ENCODE measurements at regions not wholly inside any gene's neighbourhood (a gene's known extent, or its start where the extent isn't known, plus 50 kb on each side); places are given as distances from the start of the nearest gene placed in this dataset.

DNA sequence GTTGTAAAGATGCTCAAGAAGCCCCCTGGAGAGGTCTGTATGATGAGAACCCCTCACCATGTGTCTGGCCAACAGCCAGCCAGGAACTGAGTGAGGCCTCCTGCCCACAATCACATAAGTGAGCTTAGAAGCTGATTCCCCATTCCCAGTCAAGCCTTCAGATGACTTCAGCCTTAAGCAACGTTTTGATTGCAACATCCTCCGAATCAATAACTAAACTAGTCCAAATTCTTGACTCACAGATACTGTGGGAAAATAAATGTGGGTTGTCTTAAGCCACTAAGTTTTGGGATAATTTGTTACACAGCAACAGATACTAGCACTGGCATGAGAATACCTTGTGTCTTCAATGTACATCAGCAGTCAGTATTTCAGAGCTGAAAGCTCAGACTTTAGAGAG, 54.5 kb upstream of the HS3ST4 start:
- TF ChIP-seq CREM (CRISPR knock-in tag; IDR thresholded peaks at IDR 0.05): no peak
- TF ChIP-seq ZBTB43 (CRISPR knock-in tag; IDR thresholded peaks at IDR 0.05): no peak
- no peaks in the 10 kb centered on the region for H3K36me3 Mint-ChIP-seq
- peaks cover 3% of the 10 kb centered on the region for H3K4me1 Mint-ChIP-seq
- no peak overlapping the region for H3K4me3 Mint-ChIP-seq
- H3K27me3 Mint-ChIP-seq (ENCODE audit: low read depth): no peaks in the 10 kb centered on the region; the same call in 1 of the 2 replicates
- H3K27ac Mint-ChIP-seq: no peak overlapping the region
- ATAC-seq (no peak), DNase-seq (ENCODE audit: low spot score) (no peak)
- H3K9me3 Mint-ChIP-seq: peaks cover 7% of the 10 kb centered on the region; the same call in 1 of the 2 replicates
- ChIA-PET POLR2A (no interaction called here), CTCF (interaction anchor here (0.7 kb wide), 1 partner anchor 1872 kb away, joined by 3 read pairs; no protein-coding TSS in a partner anchor)

GRCh38 chr16:25636662-25637061, 55.1 kb upstream of the HS3ST4 start:
- TF ChIP-seq NFE2L1 (CRISPR knock-in tag; IDR thresholded peaks at IDR 0.05): no peak
- no peak for TF ChIP-seq FOXK1 (CRISPR knock-in tag; IDR thresholded peaks at IDR 0.05)
- no peak for TF ChIP-seq RORB (CRISPR knock-in tag; IDR thresholded peaks at IDR 0.05)
- no peak for TF ChIP-seq FOXP1 (CRISPR knock-in tag; IDR thresholded peaks at IDR 0.05; ENCODE audit: borderline replicate concordance)
- no peak for TF ChIP-seq MYBL2 (CRISPR knock-in tag; IDR thresholded peaks at IDR 0.05)
- no peak for TF ChIP-seq ZNF263 (CRISPR knock-in tag; IDR thresholded peaks at IDR 0.05; ENCODE audit: low read depth)
- TF ChIP-seq TCF7 (CRISPR knock-in tag; IDR thresholded peaks at IDR 0.05; ENCODE audit: low read depth): no peak
- TF ChIP-seq, protein P1, sequence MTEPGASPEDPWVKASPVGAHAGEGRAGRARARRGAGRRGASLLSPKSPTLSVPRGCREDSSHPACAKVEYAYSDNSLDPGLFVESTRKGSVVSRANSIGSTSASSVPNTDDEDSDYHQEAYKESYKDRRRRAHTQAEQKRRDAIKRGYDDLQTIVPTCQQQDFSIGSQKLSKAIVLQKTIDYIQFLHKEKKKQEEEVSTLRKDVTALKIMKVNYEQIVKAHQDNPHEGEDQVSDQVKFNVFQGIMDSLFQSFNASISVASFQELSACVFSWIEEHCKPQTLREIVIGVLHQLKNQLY (CRISPR knock-in tag; IDR thresholded peaks at IDR 0.05): no peak
- TF ChIP-seq ZNF219 (CRISPR knock-in tag; IDR thresholded peaks at IDR 0.05; ENCODE audit: borderline replicate concordance): no peak
- TF ChIP-seq, protein P2, sequence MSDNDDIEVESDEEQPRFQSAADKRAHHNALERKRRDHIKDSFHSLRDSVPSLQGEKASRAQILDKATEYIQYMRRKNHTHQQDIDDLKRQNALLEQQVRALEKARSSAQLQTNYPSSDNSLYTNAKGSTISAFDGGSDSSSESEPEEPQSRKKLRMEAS (CRISPR knock-in tag; IDR thresholded peaks at IDR 0.05): no peak
- CTCF ChIA-PET: no interaction called here

GRCh38 chr16:25635454-25635853, 56.3 kb upstream of the HS3ST4 start:
- POLR2A ChIA-PET: no interaction called here
- ATAC-seq: no peak
- TF ChIP-seq ZNF232 (CRISPR knock-in tag; IDR thresholded peaks at IDR 0.05) (no peak), IRF1 (CRISPR knock-in tag; IDR thresholded peaks at IDR 0.05) (no peak), SOX15 (CRISPR knock-in tag; IDR thresholded peaks at IDR 0.05) (no peak), ESRRA (CRISPR knock-in tag; IDR thresholded peaks at IDR 0.05; ENCODE audit: borderline replicate concordance) (no peak), USF2 (CRISPR knock-in tag; IDR thresholded peaks at IDR 0.05) (no peak), JUN (CRISPR knock-in tag; IDR thresholded peaks at IDR 0.05) (no peak), NR3C1 (CRISPR knock-in tag; conservative IDR thresholded peaks at IDR 0.05; ENCODE audit: low read depth) (no peak), MXD4 (CRISPR knock-in tag; IDR thresholded peaks at IDR 0.05; ENCODE audit: borderline replicate concordance) (no peak), FOXK1 (CRISPR knock-in tag; IDR thresholded peaks at IDR 0.05) (no peak), ZNF219 (CRISPR knock-in tag; IDR thresholded peaks at IDR 0.05; ENCODE audit: borderline replicate concordance) (no peak), NFE2L1 (CRISPR knock-in tag; IDR thresholded peaks at IDR 0.05) (no peak), ZNF121 (CRISPR knock-in tag; IDR thresholded peaks at IDR 0.05) (no peak), OVOL2 (CRISPR knock-in tag; IDR thresholded peaks at IDR 0.05; ENCODE audit: borderline replicate concordance) (no peak), TP53 (CRISPR knock-in tag; IDR thresholded peaks at IDR 0.05) (no peak)
- TF ChIP-seq, protein P3, sequence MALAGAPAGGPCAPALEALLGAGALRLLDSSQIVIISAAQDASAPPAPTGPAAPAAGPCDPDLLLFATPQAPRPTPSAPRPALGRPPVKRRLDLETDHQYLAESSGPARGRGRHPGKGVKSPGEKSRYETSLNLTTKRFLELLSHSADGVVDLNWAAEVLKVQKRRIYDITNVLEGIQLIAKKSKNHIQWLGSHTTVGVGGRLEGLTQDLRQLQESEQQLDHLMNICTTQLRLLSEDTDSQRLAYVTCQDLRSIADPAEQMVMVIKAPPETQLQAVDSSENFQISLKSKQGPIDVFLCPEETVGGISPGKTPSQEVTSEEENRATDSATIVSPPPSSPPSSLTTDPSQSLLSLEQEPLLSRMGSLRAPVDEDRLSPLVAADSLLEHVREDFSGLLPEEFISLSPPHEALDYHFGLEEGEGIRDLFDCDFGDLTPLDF (CRISPR knock-in tag; IDR thresholded peaks at IDR 0.05): no peak
- TF ChIP-seq, protein P4, sequence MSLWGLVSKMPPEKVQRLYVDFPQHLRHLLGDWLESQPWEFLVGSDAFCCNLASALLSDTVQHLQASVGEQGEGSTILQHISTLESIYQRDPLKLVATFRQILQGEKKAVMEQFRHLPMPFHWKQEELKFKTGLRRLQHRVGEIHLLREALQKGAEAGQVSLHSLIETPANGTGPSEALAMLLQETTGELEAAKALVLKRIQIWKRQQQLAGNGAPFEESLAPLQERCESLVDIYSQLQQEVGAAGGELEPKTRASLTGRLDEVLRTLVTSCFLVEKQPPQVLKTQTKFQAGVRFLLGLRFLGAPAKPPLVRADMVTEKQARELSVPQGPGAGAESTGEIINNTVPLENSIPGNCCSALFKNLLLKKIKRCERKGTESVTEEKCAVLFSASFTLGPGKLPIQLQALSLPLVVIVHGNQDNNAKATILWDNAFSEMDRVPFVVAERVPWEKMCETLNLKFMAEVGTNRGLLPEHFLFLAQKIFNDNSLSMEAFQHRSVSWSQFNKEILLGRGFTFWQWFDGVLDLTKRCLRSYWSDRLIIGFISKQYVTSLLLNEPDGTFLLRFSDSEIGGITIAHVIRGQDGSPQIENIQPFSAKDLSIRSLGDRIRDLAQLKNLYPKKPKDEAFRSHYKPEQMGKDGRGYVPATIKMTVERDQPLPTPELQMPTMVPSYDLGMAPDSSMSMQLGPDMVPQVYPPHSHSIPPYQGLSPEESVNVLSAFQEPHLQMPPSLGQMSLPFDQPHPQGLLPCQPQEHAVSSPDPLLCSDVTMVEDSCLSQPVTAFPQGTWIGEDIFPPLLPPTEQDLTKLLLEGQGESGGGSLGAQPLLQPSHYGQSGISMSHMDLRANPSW (CRISPR knock-in tag; conservative IDR thresholded peaks at IDR 0.05; ENCODE audit: low read depth): no peak

More at GRCh38 chr16:25636662-25637061, 55.1 kb upstream of the HS3ST4 start:
- DNase-seq (ENCODE audit: low spot score) (no peak), ATAC-seq (no peak)
- Mint-ChIP-seq H3K36me3 (no peaks in the 10 kb centered on the region), H3K9me3 (peaks cover 13% of the 10 kb centered on the region), H3K27ac (no peak overlapping the region), H3K4me1 (peaks cover 3% of the 10 kb centered on the region), H3K27me3 (ENCODE audit: low read depth) (no peaks in the 10 kb centered on the region; the same call in 1 of the 2 replicates), H3K4me3 (no peak overlapping the region)
- POLR2A ChIA-PET: no interaction called here

More at GRCh38 chr16:25635454-25635853, 56.3 kb upstream of the HS3ST4 start:
- peaks cover 15% of the 10 kb centered on the region for H3K9me3 Mint-ChIP-seq
- H3K4me3 Mint-ChIP-seq: no peak overlapping the region
- no peaks in the 10 kb centered on the region; the same call in 1 of the 2 replicates for H3K27me3 Mint-ChIP-seq (ENCODE audit: low read depth)
- DNase-seq (ENCODE audit: low spot score): no peak
- H3K36me3 Mint-ChIP-seq: no peaks in the 10 kb centered on the region
- no peak overlapping the region for H3K27ac Mint-ChIP-seq
- CTCF ChIA-PET: no interaction called here
- peaks cover 3% of the 10 kb centered on the region for H3K4me1 Mint-ChIP-seq

Data from WTC11 (cell line).